Smooth muscle cell (in vitro differentiated cells): ENCODE measurements at regions not wholly inside any gene's neighbourhood (a gene's known extent, or its start where the extent isn't known, plus 50 kb on each side); places are given as distances from the start of the nearest gene placed in this dataset.
A peak's percentile ranks its signal among the peaks of the same experiment; 100 is the strongest.

Experiments
- DNase-seq: peaks from one replicate; lab custom pipeline; 2025; ENCODE audit not compliant: unreplicated experiment; lab: John Stamatoyannopoulos, UW
- H2AFZ ChIP-seq: fragments of 200-600 bp; sonication (generic); 2 replicates; pipeline ENCODE4 v1.6.0; 2016; ENCODE audit warnings: antibody characterized with exemption, low read depth, mild to moderate bottlenecking
- H3F3A ChIP-seq: fragments of 200-600 bp; sonication (generic); 2 replicates; pipeline ENCODE4 v1.6.0; 2017; ENCODE audit warnings: antibody characterized with exemption, low read depth
- H3K27ac ChIP-seq: fragments of 200-600 bp; sonication (generic); 2 replicates; pipeline ENCODE4 v1.5.1; 2016; ENCODE audit warnings: low read depth, mild to moderate bottlenecking
- H3K27me3 ChIP-seq: fragments of 200-600 bp; sonication (generic); 2 replicates; pipeline ENCODE4 v1.6.1; 2016; ENCODE audit warnings: low read depth, mild to moderate bottlenecking
- H3K36me3 ChIP-seq: fragments of 200-600 bp; sonication (generic); 2 replicates; pipeline ENCODE4 v1.5.1; 2016; ENCODE audit warnings: low read depth
- H3K4me1 ChIP-seq: fragments of 200-600 bp; sonication (generic); 2 replicates; pipeline ENCODE4 v1.5.1; 2016; ENCODE audit warnings: low read depth
- H3K4me2 ChIP-seq: fragments of 200-600 bp; sonication (generic); 2 replicates; pipeline ENCODE4 v1.6.0; 2016; ENCODE audit warnings: mild to moderate bottlenecking
- H3K4me3 ChIP-seq: fragments of 200-600 bp; sonication (generic); 2 replicates; pipeline ENCODE4 v1.5.1; 2016; ENCODE audit warnings: mild to moderate bottlenecking
- H3K79me2 ChIP-seq: fragments of 200-600 bp; sonication (generic); 2 replicates; pipeline ENCODE4 v1.6.0; 2016; ENCODE audit warnings: low read depth, mild to moderate bottlenecking
- H3K9ac ChIP-seq: fragments of 200-600 bp; sonication (generic); 2 replicates; pipeline ENCODE4 v1.6.0; 2016; ENCODE audit warnings: low read depth
- H3K9me3 ChIP-seq: fragments of 200-600 bp; sonication (generic); replicated peaks from 2 replicates; pipeline ENCODE4 v1.5.1; 2016; ENCODE audit warnings: low read depth
- H4K20me1 ChIP-seq: fragments of 200-600 bp; sonication (generic); 2 replicates; pipeline ENCODE4 v1.6.0; 2016; ENCODE audit warnings: low read depth
- WGBS: methylation state at CpG from one replicate; pipeline ENCODE4 v1.1.7; 2016; ENCODE audit warnings: low lambda C conversion rate; 5-methylcytosine and 5-hydroxymethylcytosine counted together
- TF ChIP-seq, protein P1 (sequence below): fragments of 200-600 bp; sonication (generic); IDR thresholded peaks from 2 replicates; pipeline ENCODE4 v1.5.1; 2017; ENCODE audit warnings: borderline replicate concordance, mild to moderate bottlenecking, antibody characterized with exemption; ENCODE audit not compliant: insufficient read depth, poor library complexity, severe bottlenecking

DNA sequence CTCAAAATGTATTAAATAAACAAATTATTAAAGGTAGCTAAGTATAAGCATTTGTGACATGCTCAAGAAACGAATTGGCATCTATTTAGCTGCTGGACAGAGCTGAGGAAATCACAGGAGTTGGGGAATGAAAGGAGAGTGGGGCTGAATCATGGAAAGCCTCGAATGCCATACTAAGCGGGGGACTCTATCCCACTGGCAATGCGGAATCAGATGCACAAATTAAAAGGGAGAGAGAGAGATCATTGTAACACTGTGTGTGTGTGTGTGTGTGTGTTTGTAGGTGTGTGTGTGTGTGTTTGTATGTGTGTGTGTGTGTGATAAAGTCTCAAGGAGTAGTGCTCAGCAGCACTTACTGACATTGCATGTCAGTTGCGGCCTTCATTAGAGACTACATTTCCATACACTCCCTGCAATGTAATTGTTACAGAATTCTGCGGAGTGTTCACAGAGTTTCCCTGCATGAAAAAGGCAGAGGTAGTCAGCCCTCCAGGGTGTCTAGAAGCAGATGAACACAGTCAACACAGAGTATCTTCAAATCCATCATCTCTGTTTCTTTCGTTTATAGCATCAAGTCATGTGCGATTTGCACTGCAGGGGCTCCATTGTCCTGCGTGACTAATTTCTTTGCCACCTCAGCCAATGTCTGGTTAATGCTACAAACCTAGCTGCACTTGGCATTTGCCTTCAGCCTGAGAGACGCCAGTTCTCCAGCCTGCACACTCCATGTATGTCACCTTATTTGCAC, 111.7 kb upstream of the CYRIA start:
- no peak overlapping the region for H3K4me2 ChIP-seq
- no peaks in the 10 kb centered on the region for H4K20me1 ChIP-seq
- TF ChIP-seq, protein P1, sequence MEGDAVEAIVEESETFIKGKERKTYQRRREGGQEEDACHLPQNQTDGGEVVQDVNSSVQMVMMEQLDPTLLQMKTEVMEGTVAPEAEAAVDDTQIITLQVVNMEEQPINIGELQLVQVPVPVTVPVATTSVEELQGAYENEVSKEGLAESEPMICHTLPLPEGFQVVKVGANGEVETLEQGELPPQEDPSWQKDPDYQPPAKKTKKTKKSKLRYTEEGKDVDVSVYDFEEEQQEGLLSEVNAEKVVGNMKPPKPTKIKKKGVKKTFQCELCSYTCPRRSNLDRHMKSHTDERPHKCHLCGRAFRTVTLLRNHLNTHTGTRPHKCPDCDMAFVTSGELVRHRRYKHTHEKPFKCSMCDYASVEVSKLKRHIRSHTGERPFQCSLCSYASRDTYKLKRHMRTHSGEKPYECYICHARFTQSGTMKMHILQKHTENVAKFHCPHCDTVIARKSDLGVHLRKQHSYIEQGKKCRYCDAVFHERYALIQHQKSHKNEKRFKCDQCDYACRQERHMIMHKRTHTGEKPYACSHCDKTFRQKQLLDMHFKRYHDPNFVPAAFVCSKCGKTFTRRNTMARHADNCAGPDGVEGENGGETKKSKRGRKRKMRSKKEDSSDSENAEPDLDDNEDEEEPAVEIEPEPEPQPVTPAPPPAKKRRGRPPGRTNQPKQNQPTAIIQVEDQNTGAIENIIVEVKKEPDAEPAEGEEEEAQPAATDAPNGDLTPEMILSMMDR = no peak
- no peak overlapping the region for H3K9ac ChIP-seq
- WGBS = 91% methylated on average over 10 of the region's 10 CpGs
- no peaks in the 10 kb centered on the region for H3K4me1 ChIP-seq
- H3K27ac ChIP-seq = no peak overlapping the region
- no peak for DNase-seq
- H3F3A ChIP-seq = no peaks in the 10 kb centered on the region
- no peaks in the 10 kb centered on the region for H3K27me3 ChIP-seq
- no peaks in the 10 kb centered on the region for H3K36me3 ChIP-seq
- H3K4me3 ChIP-seq = no peak overlapping the region
- no peaks in the 10 kb centered on the region for H3K79me2 ChIP-seq
- H3K9me3 ChIP-seq = no peaks in the 10 kb centered on the region
- no peak overlapping the region for H2AFZ ChIP-seq

GRCh38 chr2:16775899-16776231, 110.2 kb upstream of the CYRIA start:
- no peaks in the 10 kb centered on the region for H3K9me3 ChIP-seq
- H3K9ac ChIP-seq = no peak overlapping the region
- no peak overlapping the region for H3K4me3 ChIP-seq
- no peaks in the 10 kb centered on the region for H3K36me3 ChIP-seq
- 58% methylated on average over 1 of the region's 1 CpG for WGBS
- H3K4me2 ChIP-seq = no peak overlapping the region
- no peaks in the 10 kb centered on the region for H3K79me2 ChIP-seq
- H2AFZ ChIP-seq = no peak overlapping the region
- no peak overlapping the region for H3K27ac ChIP-seq
- H3K4me1 ChIP-seq = no peaks in the 10 kb centered on the region
- H3F3A ChIP-seq = no peaks in the 10 kb centered on the region
- no peak for DNase-seq
- no peaks in the 10 kb centered on the region for H4K20me1 ChIP-seq
- H3K27me3 ChIP-seq = no peaks in the 10 kb centered on the region
- TF ChIP-seq, protein P1 = no peak

DNA sequence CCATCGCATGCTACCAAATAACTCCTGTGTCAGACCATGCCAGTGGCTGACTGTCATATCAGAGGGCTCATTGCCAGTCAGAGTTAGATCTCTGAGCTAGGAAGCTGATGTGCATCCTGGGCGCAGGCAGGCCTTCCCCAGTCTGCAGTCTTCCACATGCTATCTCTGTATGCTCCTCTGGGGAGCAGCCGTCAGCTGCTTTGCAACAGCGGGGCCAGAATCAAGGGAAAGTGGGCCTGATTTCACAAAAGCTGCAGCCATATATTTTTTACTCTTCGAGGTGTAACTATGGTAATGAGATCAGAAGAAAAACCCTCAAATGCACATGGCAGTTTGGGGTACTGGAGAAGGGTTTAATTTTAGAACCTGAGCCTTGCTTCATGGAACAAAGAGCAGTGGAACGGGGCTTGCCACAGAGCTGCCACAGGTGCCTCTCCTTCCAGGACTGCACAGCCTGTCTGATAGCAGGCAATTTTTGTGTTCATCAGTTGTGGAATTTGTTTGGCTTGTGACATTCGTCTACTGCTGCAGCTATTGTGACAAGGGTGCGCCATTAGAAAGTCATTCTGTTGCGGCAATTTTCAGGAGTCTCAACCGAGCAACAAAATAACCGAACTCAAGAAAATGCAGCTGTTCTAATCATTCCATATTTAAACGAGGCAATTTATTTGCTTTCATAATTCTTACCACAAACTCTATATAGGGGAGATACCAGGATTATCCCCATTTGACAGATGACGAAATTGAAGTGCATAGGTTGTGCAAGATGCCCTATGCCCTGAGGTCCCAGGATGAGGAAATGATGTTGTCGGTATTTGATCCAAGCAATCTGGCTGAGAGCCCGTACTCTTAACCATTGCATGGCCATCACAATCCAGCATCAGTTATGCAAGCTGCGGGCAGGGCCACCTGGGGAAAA, 109.6 kb upstream of the CYRIA start:
- H3K4me2 ChIP-seq = no peak overlapping the region
- no peaks in the 10 kb centered on the region for H3K9me3 ChIP-seq
- WGBS = 79% methylated on average over 16 of the region's 16 CpGs
- no peaks in the 10 kb centered on the region for H3F3A ChIP-seq
- no peak overlapping the region for H3K27ac ChIP-seq
- no peak overlapping the region for H3K9ac ChIP-seq
- H4K20me1 ChIP-seq = no peaks in the 10 kb centered on the region
- DNase-seq = no peak
- no peaks in the 10 kb centered on the region for H3K79me2 ChIP-seq
- H3K27me3 ChIP-seq = no peaks in the 10 kb centered on the region
- no peak overlapping the region for H2AFZ ChIP-seq
- H3K4me3 ChIP-seq = no peak overlapping the region
- H3K36me3 ChIP-seq = no peaks in the 10 kb centered on the region
- H3K4me1 ChIP-seq = no peaks in the 10 kb centered on the region
- TF ChIP-seq, protein P1 = peak; percentile 40
